Activated naive CD8-positive, alpha-beta T cell treated with anti-CD3 and anti-CD28 coated beads for 36 hours (primary cell): ENCODE measurements at regions not wholly inside any gene's neighbourhood (a gene's known extent, or its start where the extent isn't known, plus 50 kb on each side); places are given as distances from the start of the nearest gene placed in this dataset.

Experiments
- DNase-seq: peaks from one replicate; pipeline ENCODE4 v3.0.0; 2021
- H3K27ac Mint-ChIP-seq: one replicate; pipeline ENCODE4 v1.8.0; 2022; ENCODE audit warnings: mild to moderate bottlenecking, moderate library complexity, mixed read lengths
- H3K27me3 Mint-ChIP-seq: one replicate; pipeline ENCODE4 v1.8.0; 2022; ENCODE audit warnings: mild to moderate bottlenecking, mixed read lengths
- H3K36me3 Mint-ChIP-seq: one replicate; pipeline ENCODE4 v1.8.0; 2021; ENCODE audit warnings: mild to moderate bottlenecking, mixed read lengths
- H3K4me1 Mint-ChIP-seq: one replicate; pipeline ENCODE4 v1.8.0; 2021; ENCODE audit warnings: mixed read lengths
- H3K4me3 Mint-ChIP-seq: one replicate; pipeline ENCODE4 v1.8.0; 2022; ENCODE audit warnings: mild to moderate bottlenecking, moderate library complexity, mixed read lengths
- H3K9me3 Mint-ChIP-seq: one replicate; pipeline ENCODE4 v1.8.0; 2022; ENCODE audit warnings: mixed read lengths

GRCh38 chr1:67957066-67957465 is 93.4 kb downstream of the DIRAS3 start:
- no peak for DNase-seq
- Mint-ChIP-seq H3K27ac (no peak overlapping the region), H3K4me3 (no peak overlapping the region), H3K9me3 (no peaks in the 10 kb centered on the region), H3K27me3 (peaks cover 9% of the 10 kb centered on the region), H3K36me3 (no peaks in the 10 kb centered on the region), H3K4me1 (no peaks in the 10 kb centered on the region)

- no peaks in the 10 kb centered on the region for H3K9me3 Mint-ChIP-seq
- H3K4me1 Mint-ChIP-seq = no peaks in the 10 kb centered on the region
- peaks cover 9% of the 10 kb centered on the region for H3K27me3 Mint-ChIP-seq
- H3K4me3 Mint-ChIP-seq = no peak overlapping the region
- H3K36me3 Mint-ChIP-seq = no peaks in the 10 kb centered on the region
- DNase-seq = no peak
- no peak overlapping the region for H3K27ac Mint-ChIP-seq
Measured at GRCh38 chr1:67956116-67956515, 94.3 kb downstream of the DIRAS3 start.

DNA sequence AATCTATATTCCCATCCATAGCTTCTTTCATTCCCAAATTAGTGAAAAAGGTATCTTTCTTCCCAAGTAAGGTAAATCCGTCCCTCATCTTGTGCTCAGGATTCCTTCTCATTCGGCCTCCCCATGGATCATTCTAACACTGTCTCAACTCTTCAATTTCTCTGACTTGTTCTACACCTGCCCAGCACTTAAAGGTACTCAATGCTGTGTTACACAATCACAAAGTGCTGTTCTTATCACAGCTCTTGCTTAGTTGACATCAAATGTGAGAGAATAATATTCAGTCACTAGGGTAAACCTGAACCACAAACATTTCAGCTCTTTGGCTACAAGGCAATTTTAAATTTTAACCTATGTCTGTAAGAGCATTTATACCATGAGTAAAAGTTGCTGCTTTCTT is 94.8 kb downstream of the DIRAS3 start:
- Mint-ChIP-seq H3K4me1 (no peaks in the 10 kb centered on the region), H3K27ac (no peak overlapping the region), H3K36me3 (no peaks in the 10 kb centered on the region), H3K27me3 (peaks cover 9% of the 10 kb centered on the region), H3K9me3 (no peaks in the 10 kb centered on the region), H3K4me3 (no peak overlapping the region)
- DNase-seq = no peak

GRCh38 chr1:67953301-67953700 is 97.1 kb downstream of the DIRAS3 start:
- Mint-ChIP-seq H3K4me3 (no peak overlapping the region), H3K27me3 (peaks cover 9% of the 10 kb centered on the region), H3K9me3 (no peaks in the 10 kb centered on the region), H3K27ac (no peak overlapping the region), H3K4me1 (no peaks in the 10 kb centered on the region), H3K36me3 (no peaks in the 10 kb centered on the region)
- DNase-seq = no peak

DNA sequence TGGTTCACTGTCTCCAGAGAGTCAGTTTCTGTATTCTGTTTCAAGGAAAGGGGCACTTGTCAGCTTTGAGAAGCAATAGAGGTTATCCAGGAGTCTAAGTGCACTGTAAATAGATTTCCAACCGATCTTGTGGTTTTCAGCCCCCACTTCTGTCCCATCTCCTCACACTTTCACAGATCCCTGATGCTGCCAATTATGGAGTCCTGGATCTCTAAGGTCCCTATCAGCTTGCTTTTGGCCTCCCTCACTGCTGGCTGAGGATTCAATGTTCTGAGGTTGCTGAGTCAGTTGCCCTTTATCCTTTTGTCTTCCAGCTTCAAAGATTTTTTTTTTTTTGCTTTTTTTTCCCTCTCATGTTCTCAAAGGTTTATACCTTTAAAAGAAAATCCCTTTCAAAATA is 98.4 kb downstream of the DIRAS3 start:
- peaks cover 9% of the 10 kb centered on the region for H3K27me3 Mint-ChIP-seq
- no peak overlapping the region for H3K27ac Mint-ChIP-seq
- no peak for DNase-seq
- H3K9me3 Mint-ChIP-seq = no peaks in the 10 kb centered on the region
- no peaks in the 10 kb centered on the region for H3K36me3 Mint-ChIP-seq
- H3K4me3 Mint-ChIP-seq = no peak overlapping the region
- no peaks in the 10 kb centered on the region for H3K4me1 Mint-ChIP-seq

GRCh38 chr1:67951014-67951413 is 99.4 kb downstream of the DIRAS3 start:
- no peaks in the 10 kb centered on the region for H3K9me3 Mint-ChIP-seq

DNA sequence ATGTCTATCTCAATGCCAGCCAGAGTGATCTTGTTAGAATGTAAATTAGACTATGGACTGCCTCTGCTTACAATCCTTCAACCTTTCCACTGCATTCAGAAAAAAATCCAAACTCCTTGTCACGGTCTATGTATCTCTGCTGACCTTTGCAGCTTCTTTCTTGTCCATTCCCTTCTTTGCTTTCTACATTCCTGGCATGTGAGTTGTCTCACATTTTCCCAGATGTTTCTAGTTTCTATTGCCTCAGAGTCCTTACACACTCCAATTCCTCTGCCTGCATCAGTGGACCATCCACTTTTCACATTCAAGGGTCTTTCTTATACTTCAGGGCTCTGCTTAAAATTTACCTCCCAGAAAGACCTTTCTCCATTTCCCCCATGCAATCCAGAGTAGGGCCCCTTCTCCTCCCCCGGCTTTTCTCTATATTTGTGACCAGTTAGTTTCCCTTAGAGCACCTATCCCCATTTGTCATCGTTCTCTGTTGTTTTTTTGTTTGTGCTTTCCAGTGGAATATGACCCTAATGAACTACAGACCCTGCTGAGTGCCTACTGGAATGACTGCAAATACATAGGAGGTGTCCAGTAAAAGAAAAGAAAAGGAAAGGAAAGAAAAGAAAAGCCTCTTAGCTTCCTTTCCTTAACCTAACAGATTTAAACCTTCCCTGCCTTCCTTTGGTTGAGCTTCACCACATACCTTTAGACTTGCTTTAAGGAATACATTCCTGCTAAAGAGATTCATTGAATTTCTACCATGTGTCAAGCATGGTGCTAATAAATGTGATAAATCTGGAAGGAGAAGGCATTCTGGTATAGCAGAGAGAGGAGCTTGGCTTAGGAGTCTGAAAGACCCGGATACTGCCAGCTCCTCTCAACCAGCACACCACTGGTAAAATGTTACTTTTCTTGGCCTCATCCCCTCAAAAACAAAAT is 102.0 kb downstream of the DIRAS3 start:
- no peaks in the 10 kb centered on the region for H3K9me3 Mint-ChIP-seq
- no peaks in the 10 kb centered on the region for H3K27me3 Mint-ChIP-seq
- no peak overlapping the region for H3K4me3 Mint-ChIP-seq
- no peak for DNase-seq
- H3K36me3 Mint-ChIP-seq = no peaks in the 10 kb centered on the region
- no peak overlapping the region for H3K27ac Mint-ChIP-seq
- H3K4me1 Mint-ChIP-seq = no peaks in the 10 kb centered on the region

More at GRCh38 chr1:67951014-67951413, 99.4 kb downstream of the DIRAS3 start:
- DNase-seq = no peak
- Mint-ChIP-seq H3K36me3 (no peaks in the 10 kb centered on the region), H3K27ac (no peak overlapping the region), H3K4me1 (no peaks in the 10 kb centered on the region), H3K4me3 (no peak overlapping the region), H3K27me3 (peaks cover 9% of the 10 kb centered on the region)

DNA sequence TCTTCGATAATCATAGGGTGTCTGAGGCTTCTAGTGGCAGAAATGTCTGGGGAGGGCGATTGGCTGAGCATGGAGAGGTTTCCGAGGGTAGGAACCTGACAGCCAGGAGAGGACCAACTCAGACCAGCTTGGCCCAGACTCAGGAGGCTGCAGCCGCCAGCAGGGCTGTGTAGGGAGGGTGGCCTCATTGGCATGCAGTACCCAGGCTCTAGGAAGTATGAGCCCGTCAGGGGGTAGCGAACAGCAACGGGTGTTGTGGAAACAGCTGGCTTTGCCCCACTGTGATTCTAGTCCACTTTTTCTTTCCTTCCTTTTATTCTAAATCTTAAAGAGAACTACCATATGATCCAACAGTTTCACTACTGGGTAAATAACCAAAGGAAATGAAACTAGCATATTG is 103.3 kb downstream of the DIRAS3 start:
- no peaks in the 10 kb centered on the region for H3K4me1 Mint-ChIP-seq
- no peaks in the 10 kb centered on the region for H3K36me3 Mint-ChIP-seq
- H3K4me3 Mint-ChIP-seq = no peak overlapping the region
- DNase-seq = no peak
- no peak overlapping the region for H3K27ac Mint-ChIP-seq
- H3K9me3 Mint-ChIP-seq = no peaks in the 10 kb centered on the region
- no peaks in the 10 kb centered on the region for H3K27me3 Mint-ChIP-seq

DNA sequence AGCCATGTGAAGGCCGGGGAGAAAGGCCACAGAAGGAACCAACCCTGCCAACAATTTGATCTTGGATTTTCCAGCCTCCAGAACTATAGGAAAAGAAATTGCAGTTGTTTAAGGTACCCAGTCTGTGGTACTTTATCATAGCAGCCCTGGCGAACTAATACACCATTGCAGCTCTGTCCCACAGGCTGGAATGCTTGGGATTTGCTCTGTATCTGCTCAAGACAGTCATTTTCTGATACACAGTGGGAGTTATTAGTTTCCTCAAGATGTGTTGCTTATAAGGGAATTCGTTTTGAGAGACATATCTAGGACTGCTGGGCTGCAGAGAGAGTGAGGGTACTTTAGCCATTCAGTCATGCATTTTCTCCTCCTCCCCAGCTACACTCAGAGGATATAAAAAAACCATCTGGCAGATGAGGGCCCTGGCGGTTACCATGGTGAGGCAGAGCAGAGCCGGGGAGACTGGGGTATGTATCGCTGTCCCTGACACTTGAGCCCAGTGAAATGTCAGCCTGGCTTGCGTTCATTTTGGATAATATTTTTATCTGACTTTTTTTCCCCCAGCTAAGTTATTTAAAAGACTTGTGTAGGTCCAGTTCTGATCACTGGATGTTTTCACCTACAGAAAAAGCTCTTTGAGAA is 104.6 kb downstream of the DIRAS3 start:
- H3K9me3 Mint-ChIP-seq = no peaks in the 10 kb centered on the region
- no peaks in the 10 kb centered on the region for H3K36me3 Mint-ChIP-seq
- H3K27ac Mint-ChIP-seq = no peak overlapping the region
- no peak overlapping the region for H3K4me3 Mint-ChIP-seq
- H3K27me3 Mint-ChIP-seq = no peaks in the 10 kb centered on the region
- DNase-seq = no peak
- H3K4me1 Mint-ChIP-seq = no peaks in the 10 kb centered on the region

GRCh38 chr1:67942274-67942673 is 108.2 kb downstream of the DIRAS3 start:
- H3K4me1 Mint-ChIP-seq = no peaks in the 10 kb centered on the region

GRCh38 chr1:67941746-67942145 is 108.5 kb upstream of the GNG12 start:
- Mint-ChIP-seq H3K27ac (no peak overlapping the region), H3K27me3 (no peaks in the 10 kb centered on the region), H3K4me3 (no peak overlapping the region), H3K9me3 (no peaks in the 10 kb centered on the region), H3K4me1 (no peaks in the 10 kb centered on the region), H3K36me3 (no peaks in the 10 kb centered on the region)
- DNase-seq = no peak

More at GRCh38 chr1:67942274-67942673, 108.2 kb downstream of the DIRAS3 start:
- no peaks in the 10 kb centered on the region for H3K36me3 Mint-ChIP-seq
- DNase-seq = no peak
- H3K4me3 Mint-ChIP-seq = no peak overlapping the region
- H3K27me3 Mint-ChIP-seq = no peaks in the 10 kb centered on the region
- no peaks in the 10 kb centered on the region for H3K9me3 Mint-ChIP-seq
- H3K27ac Mint-ChIP-seq = no peak overlapping the region

GRCh38 chr1:67941155-67941554 is 107.9 kb upstream of the GNG12 start:
- peaks cover 4% of the 10 kb centered on the region for H3K27me3 Mint-ChIP-seq
- no peaks in the 10 kb centered on the region for H3K4me1 Mint-ChIP-seq
- H3K27ac Mint-ChIP-seq = no peak overlapping the region
- no peaks in the 10 kb centered on the region for H3K36me3 Mint-ChIP-seq
- H3K9me3 Mint-ChIP-seq = no peaks in the 10 kb centered on the region
- H3K4me3 Mint-ChIP-seq = no peak overlapping the region
- no peak for DNase-seq

- H3K4me1 Mint-ChIP-seq = no peaks in the 10 kb centered on the region
- H3K9me3 Mint-ChIP-seq = no peaks in the 10 kb centered on the region
- H3K4me3 Mint-ChIP-seq = no peak overlapping the region
- H3K27me3 Mint-ChIP-seq = peaks cover 10% of the 10 kb centered on the region
- DNase-seq = no peak
- no peaks in the 10 kb centered on the region for H3K36me3 Mint-ChIP-seq
- no peak overlapping the region for H3K27ac Mint-ChIP-seq
Measured at GRCh38 chr1:67939942-67940341, 106.7 kb upstream of the GNG12 start.

- H3K4me1 Mint-ChIP-seq = no peaks in the 10 kb centered on the region
- no peaks in the 10 kb centered on the region for H3K9me3 Mint-ChIP-seq
- peaks cover 10% of the 10 kb centered on the region for H3K27me3 Mint-ChIP-seq
- DNase-seq = no peak
- no peak overlapping the region for H3K27ac Mint-ChIP-seq
- no peak overlapping the region for H3K4me3 Mint-ChIP-seq
- H3K36me3 Mint-ChIP-seq = no peaks in the 10 kb centered on the region
Measured at GRCh38 chr1:67939186-67939743, 106.0 kb upstream of the GNG12 start.

GRCh38 chr1:67937651-67938050 is 104.4 kb upstream of the GNG12 start:
- DNase-seq = no peak
- Mint-ChIP-seq H3K9me3 (no peaks in the 10 kb centered on the region), H3K4me1 (no peaks in the 10 kb centered on the region), H3K36me3 (no peaks in the 10 kb centered on the region), H3K4me3 (no peak overlapping the region), H3K27ac (no peak overlapping the region), H3K27me3 (peaks cover 10% of the 10 kb centered on the region)
